Neural progenitor cell (in vitro differentiated cells): ENCODE measurements at regions not wholly inside any gene's neighbourhood (a gene's known extent, or its start where the extent isn't known, plus 50 kb on each side); places are given as distances from the start of the nearest gene placed in this dataset.

Source experiments
- EZH2 ChIP-seq: fragments of 200-600 bp; sonication (generic); IDR thresholded peaks from 2 replicates; pipeline ENCODE4 v1.6.1; 2017; ENCODE audit warnings: antibody characterized with exemption, mild to moderate bottlenecking, moderate library complexity
- EZH2phosphoT487 ChIP-seq: fragments of 200-600 bp; sonication (generic); IDR thresholded peaks from 2 replicates; pipeline ENCODE4 v1.6.1; 2017; ENCODE audit warnings: antibody characterized with exemption
- TF ChIP-seq, protein P1 (sequence below): fragments of 200-600 bp; sonication (generic); IDR thresholded peaks from 2 replicates; pipeline ENCODE4 v1.5.1; 2017; ENCODE audit warnings: antibody characterized with exemption, mild to moderate bottlenecking

DNA sequence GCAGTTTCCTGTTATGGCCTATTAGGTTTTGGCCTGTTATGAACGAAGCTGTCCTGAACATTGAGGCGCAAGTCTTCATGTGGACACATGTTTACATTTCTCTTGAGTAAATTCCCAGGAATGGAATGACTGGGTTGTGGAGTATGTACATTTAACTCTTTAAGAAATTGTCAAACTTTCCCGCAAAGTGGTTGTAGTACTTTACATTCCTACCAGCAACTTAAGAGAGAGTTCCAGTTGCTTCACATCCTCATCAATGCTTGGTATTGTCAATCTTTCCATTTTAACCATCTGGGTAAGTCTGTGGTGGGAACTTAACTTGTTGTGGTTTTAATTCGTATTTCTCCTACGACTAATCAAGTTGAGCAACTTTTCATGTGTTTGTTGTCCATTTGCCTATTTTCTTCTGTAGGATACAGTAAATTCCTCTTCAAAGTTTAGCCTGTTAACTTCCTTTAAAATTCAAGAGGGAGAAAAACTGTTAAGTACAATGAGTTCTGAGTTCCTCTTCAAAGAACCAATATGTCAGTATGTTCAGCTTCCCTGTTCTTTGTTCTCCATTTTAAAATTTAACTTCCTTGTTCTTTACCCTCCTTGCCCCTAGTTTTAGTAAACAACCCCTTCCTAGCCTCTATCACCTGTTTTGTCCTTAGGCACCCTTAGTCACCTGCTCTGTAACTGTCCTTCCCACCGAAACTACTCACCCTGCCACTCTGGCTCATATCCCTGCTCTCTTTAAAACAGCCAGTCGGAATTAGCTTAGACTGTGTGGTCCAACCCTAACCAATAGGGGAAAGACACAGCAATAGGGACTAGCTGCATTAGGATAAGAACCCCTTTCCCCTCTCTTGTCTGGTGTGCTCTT is 74.0 kb downstream of the FAM241B start:
- TF ChIP-seq, protein P1, sequence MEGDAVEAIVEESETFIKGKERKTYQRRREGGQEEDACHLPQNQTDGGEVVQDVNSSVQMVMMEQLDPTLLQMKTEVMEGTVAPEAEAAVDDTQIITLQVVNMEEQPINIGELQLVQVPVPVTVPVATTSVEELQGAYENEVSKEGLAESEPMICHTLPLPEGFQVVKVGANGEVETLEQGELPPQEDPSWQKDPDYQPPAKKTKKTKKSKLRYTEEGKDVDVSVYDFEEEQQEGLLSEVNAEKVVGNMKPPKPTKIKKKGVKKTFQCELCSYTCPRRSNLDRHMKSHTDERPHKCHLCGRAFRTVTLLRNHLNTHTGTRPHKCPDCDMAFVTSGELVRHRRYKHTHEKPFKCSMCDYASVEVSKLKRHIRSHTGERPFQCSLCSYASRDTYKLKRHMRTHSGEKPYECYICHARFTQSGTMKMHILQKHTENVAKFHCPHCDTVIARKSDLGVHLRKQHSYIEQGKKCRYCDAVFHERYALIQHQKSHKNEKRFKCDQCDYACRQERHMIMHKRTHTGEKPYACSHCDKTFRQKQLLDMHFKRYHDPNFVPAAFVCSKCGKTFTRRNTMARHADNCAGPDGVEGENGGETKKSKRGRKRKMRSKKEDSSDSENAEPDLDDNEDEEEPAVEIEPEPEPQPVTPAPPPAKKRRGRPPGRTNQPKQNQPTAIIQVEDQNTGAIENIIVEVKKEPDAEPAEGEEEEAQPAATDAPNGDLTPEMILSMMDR: no peak
- TF ChIP-seq EZH2: no peak
- TF ChIP-seq EZH2phosphoT487: no peak
